SK-N-SH treated with all-trans-retinoic acid at 6 μM for 48 hours (cell line): ENCODE measurements at regions not wholly inside any gene's neighbourhood (a gene's known extent, or its start where the extent isn't known, plus 50 kb on each side); places are given as distances from the start of the nearest gene placed in this dataset.

ENCODE experiments used
- ARNTL ChIP-seq: fragments of 450-650 bp; formaldehyde crosslinking; IDR thresholded peaks from 2 replicates; pipeline ENCODE4 v1.5.0; 2020; ENCODE audit warnings: low read depth, mild to moderate bottlenecking, moderate library complexity, borderline replicate concordance
- ESRRG ChIP-seq: fragments of 250-450 bp; sonication (Bioruptor Pico); IDR thresholded peaks from 2 replicates; pipeline ENCODE4 v1.6.1; 2021; ENCODE audit warnings: mild to moderate bottlenecking
- POU6F1 ChIP-seq: fragments of 250-450 bp; sonication (Bioruptor Pico); IDR thresholded peaks from 2 replicates; pipeline ENCODE4 v1.8.0; 2021; ENCODE audit warnings: low read depth, mild to moderate bottlenecking, moderate library complexity, borderline replicate concordance
- RARB ChIP-seq: fragments of 250-450 bp; sonication (Bioruptor Pico); IDR thresholded peaks from 2 replicates; pipeline ENCODE4 v1.8.0; 2021; ENCODE audit warnings: mild to moderate bottlenecking, moderate library complexity
- TSHZ2 ChIP-seq: fragments of 250-450 bp; sonication (Bioruptor Pico); IDR thresholded peaks from 2 replicates; pipeline ENCODE4 v1.5.0; 2020; ENCODE audit warnings: mild to moderate bottlenecking, moderate library complexity
- ZC3H10 ChIP-seq: fragments of 250-450 bp; sonication (Bioruptor Pico); IDR thresholded peaks from 2 replicates; pipeline ENCODE4 v1.5.1; 2021; ENCODE audit warnings: mild to moderate bottlenecking, moderate library complexity
- ZFP3 ChIP-seq: fragments of 250-450 bp; sonication (Bioruptor Pico); IDR thresholded peaks from 2 replicates; pipeline ENCODE4 v1.5.0; 2020; ENCODE audit warnings: mild to moderate bottlenecking, moderate library complexity
- ZNF565 ChIP-seq: fragments of 450-650 bp; formaldehyde crosslinking; conservative IDR thresholded peaks from 2 replicates; pipeline ENCODE4 v1.5.0; 2020; ENCODE audit warnings: low read depth, mild to moderate bottlenecking, moderate library complexity
- ZNF70 ChIP-seq: fragments of 450-650 bp; formaldehyde crosslinking; IDR thresholded peaks from 2 replicates; pipeline ENCODE4 v1.5.0; 2020; ENCODE audit warnings: mild to moderate bottlenecking, moderate library complexity

GRCh38 chr4:53717064-53717549, 125.8 kb upstream of the LNX1 start:
- TF ChIP-seq RARB (CRISPR knock-in tag): no peak
- TF ChIP-seq ZNF565: no peak
- no peak for TF ChIP-seq ZC3H10 (CRISPR knock-in tag)
- TF ChIP-seq ARNTL (CRISPR knock-in tag): no peak
- TF ChIP-seq ESRRG (CRISPR knock-in tag): no peak
- no peak for TF ChIP-seq ZNF70 (CRISPR knock-in tag)
- TF ChIP-seq POU6F1 (CRISPR knock-in tag): no peak
- no peak for TF ChIP-seq ZFP3 (CRISPR knock-in tag)
- TF ChIP-seq TSHZ2 (CRISPR knock-in tag): no peak
